HCT116 (cell line): ENCODE measurements at regions not wholly inside any gene's neighbourhood (a gene's known extent, or its start where the extent isn't known, plus 50 kb on each side); places are given as distances from the start of the nearest gene placed in this dataset.

Source experiments
- ATAC-seq: fragments of 200-7000 bp; cut with Tn5 transposase; 2 replicates; pipeline ENCODE4 v1.9.1; 2020; ENCODE audit warnings: mild to moderate bottlenecking, moderate library complexity
- BruUV-seq: library from RNA; stranded (reverse); fragments of 400-500 nt; replicated peaks from 2 replicates; lab custom pipeline; 2021; lab: Mats Ljungman, UMichigan
- CTCF ChIA-PET: fragments of 300-600 bp; sonication (Branson Sonifier 250); formaldehyde crosslinking; loops from one replicate; lab custom pipeline; 2021; ENCODE audit warnings: antibody characterized with exemption; lab: Charles Lee
- POLR2A ChIA-PET: fragments of 300-600, 350-600 bp; sonication (Branson Sonifier 250); formaldehyde crosslinking; loops from one replicate; lab custom pipeline; 2021; ENCODE audit warnings: antibody characterized with exemption; lab: Charles Lee
- RAD21 ChIA-PET, 2 experiments: fragments of 300-600 bp; sonication (Branson Sonifier 250); formaldehyde crosslinking; loops; one replicate each; lab custom pipeline; 2023; ENCODE audit warnings: low total read pairs in 2 of 2; ENCODE audit not compliant: uncharacterized antibody in 2 of 2, unreplicated experiment in 2 of 2, low non-redundant PET in 1 of 2; lab: Charles Lee
- DNase-seq: peaks from one replicate; pipeline ENCODE4 v3.0.0-alpha.2; 2010; ENCODE audit warnings: low read depth, low spot score
- H2AFZ ChIP-seq: fragments of 200-600 bp; shearing (Covaris generic), sonication (generic); 2 replicates; pipeline ENCODE4 v1.6.1; 2017; ENCODE audit warnings: low read depth, mixed run types, mixed read lengths, antibody characterized with exemption, low read length; ENCODE audit not compliant: poor library complexity, severe bottlenecking
- H3K27ac ChIP-seq: 2 replicates; pipeline ENCODE4 v1.5.1; 2012; ENCODE audit warnings: low read depth, low read length
- H3K27me3 ChIP-seq: fragments of 200-600 bp; sonication (generic); 2 replicates; pipeline ENCODE4 v1.6.1; 2016; ENCODE audit warnings: mixed run types, low read length, mixed read lengths; ENCODE audit not compliant: insufficient read depth
- H3K36me3 ChIP-seq, 2 experiments: fragments of 200-500 bp in 1 of 2; fragments of 200-600 bp in 1 of 2; sonication (Bioruptor generic) in 1 of 2; sonication (generic) in 1 of 2; 2 replicates each; pipeline versions ENCODE4 v1.5.1 to v1.6.1; 2014 to 2016; ENCODE audit warnings: low read length in 2 of 2, inconsistent platforms in 1 of 2, mixed read lengths in 1 of 2, mixed run types in 1 of 2; ENCODE audit not compliant: insufficient read depth in 2 of 2, control insufficient read depth in 1 of 2
- H3K4me1 ChIP-seq, 2 experiments: fragments of 200-600 bp in 1 of 2; sonication (generic) in 1 of 2; 2 replicates each; pipeline versions ENCODE4 v1.5.1 to v1.6.1; 2012 to 2017; ENCODE audit warnings: low read length in 2 of 2, inconsistent platforms in 1 of 2, mild to moderate bottlenecking in 1 of 2, mixed read lengths in 1 of 2, mixed run types in 1 of 2, moderate library complexity in 1 of 2; ENCODE audit not compliant: insufficient read depth in 2 of 2, control insufficient read depth in 1 of 2
- H3K4me2 ChIP-seq: fragments of 200-600 bp; sonication (generic); 2 replicates; pipeline ENCODE4 v1.6.1; 2017; ENCODE audit warnings: mixed run types, low read length, mixed read lengths
- H3K4me3 ChIP-seq, 2 experiments: fragments of 200-600 bp in 1 of 2; sonication (generic) in 1 of 2; replicated peaks in 1 of 2; 2 replicates each; pipeline ENCODE4 v1.5.1; 2011 to 2016; ENCODE audit warnings: low read length in 2 of 2, control low read depth in 1 of 2, low read depth in 1 of 2, mild to moderate bottlenecking in 1 of 2, mixed read lengths in 1 of 2, mixed run types in 1 of 2
- H3K79me2 ChIP-seq: fragments of 200-600 bp; sonication (generic); 2 replicates; pipeline ENCODE4 v1.6.1; 2017; ENCODE audit warnings: mild to moderate bottlenecking, mixed run types, low read length, moderate library complexity, mixed read lengths; ENCODE audit not compliant: insufficient read depth
- H3K9ac ChIP-seq: fragments of 200-600 bp; sonication (generic); 2 replicates; pipeline ENCODE4 v1.6.1; 2016; ENCODE audit warnings: low read length, mixed read lengths
- H3K9me2 ChIP-seq: fragments of 200-600 bp; sonication (generic), shearing (Covaris generic); 2 replicates; pipeline ENCODE4 v1.6.1; 2017; ENCODE audit warnings: mixed run types, mild to moderate bottlenecking, moderate library complexity; ENCODE audit not compliant: insufficient read depth
- H3K9me3 ChIP-seq, 2 experiments: fragments of 200-500 bp in 1 of 2; fragments of 200-600 bp in 1 of 2; sonication (Bioruptor generic) in 1 of 2; sonication (generic) in 1 of 2; 2 replicates each; pipeline ENCODE4 v1.6.1; 2014 to 2017; ENCODE audit warnings: low read length in 2 of 2, mixed read lengths in 2 of 2, inconsistent platforms in 1 of 2, low read depth in 1 of 2, mild to moderate bottlenecking in 1 of 2, mixed run types in 1 of 2, moderate library complexity in 1 of 2; ENCODE audit not compliant: control insufficient read depth in 1 of 2, insufficient read depth in 1 of 2
- H4K20me1 ChIP-seq: fragments of 200-600 bp; sonication (generic), shearing (Covaris generic); 2 replicates; pipeline ENCODE4 v1.6.1; 2017; ENCODE audit warnings: mixed run types, mild to moderate bottlenecking, moderate library complexity; ENCODE audit not compliant: insufficient read depth
- CBX3 ChIP-seq: IDR thresholded peaks from 2 replicates; pipeline ENCODE4 v1.6.1; 2012; ENCODE audit warnings: low read depth
- CEBPB ChIP-seq: IDR thresholded peaks from 2 replicates; pipeline ENCODE4 v1.6.1; 2012; ENCODE audit warnings: low read depth
- CTCF ChIP-seq, 3 experiments: fragments of 200-600 bp in 1 of 3; sonication (generic) in 1 of 3; IDR thresholded peaks in 2 of 3; conservative IDR thresholded peaks in 1 of 3; 2 replicates each; pipeline ENCODE4 v1.5.1; 2012 to 2017; ENCODE audit warnings: low read depth in 2 of 3, low read length in 2 of 3, antibody characterized with exemption in 1 of 3, borderline replicate concordance in 1 of 3, control low read depth in 1 of 3, mild to moderate bottlenecking in 1 of 3, mixed read lengths in 1 of 3, mixed run types in 1 of 3, moderate library complexity in 1 of 3; ENCODE audit not compliant: insufficient read depth in 1 of 3
- ELF1 ChIP-seq: IDR thresholded peaks from 2 replicates; pipeline ENCODE4 v1.6.1; 2012; ENCODE audit warnings: low read depth, borderline replicate concordance
- EZH2 ChIP-seq: fragments of 200-600 bp; sonication (generic); IDR thresholded peaks from 2 replicates; pipeline ENCODE4 v1.6.1; 2017; ENCODE audit warnings: antibody characterized with exemption, mixed run types
- FOSL1 ChIP-seq: IDR thresholded peaks from 2 replicates; pipeline ENCODE4 v1.6.1; 2012; ENCODE audit warnings: low read depth
- JUND ChIP-seq: IDR thresholded peaks from 2 replicates; pipeline ENCODE4 v1.6.1; 2012
- MAX ChIP-seq: IDR thresholded peaks from 2 replicates; pipeline ENCODE4 v1.6.1; 2012
- POLR2A ChIP-seq: IDR thresholded peaks from 2 replicates; pipeline ENCODE4 v1.7.0; 2011; ENCODE audit warnings: borderline replicate concordance; ENCODE audit not compliant: insufficient read depth, insufficient read length; ENCODE audit errors: extremely low read depth
- SIN3A ChIP-seq: IDR thresholded peaks from 2 replicates; pipeline ENCODE4 v1.6.1; 2012; ENCODE audit warnings: low read depth
- SP1 ChIP-seq: IDR thresholded peaks from 2 replicates; pipeline ENCODE4 v1.6.1; 2012; ENCODE audit warnings: low read depth
- SRF ChIP-seq: IDR thresholded peaks from 2 replicates; pipeline ENCODE4 v1.6.1; 2012; ENCODE audit warnings: low read depth
- TCF7L2 ChIP-seq: IDR thresholded peaks from 2 replicates; pipeline ENCODE4 v1.7.0; 2011; ENCODE audit warnings: borderline replicate concordance, inconsistent platforms; ENCODE audit not compliant: insufficient read depth, insufficient read length; ENCODE audit errors: extremely low read depth
- ZBTB33 ChIP-seq: IDR thresholded peaks from 2 replicates; pipeline ENCODE4 v1.6.1; 2011; ENCODE audit warnings: mild to moderate bottlenecking, low read length, moderate library complexity; ENCODE audit not compliant: insufficient replicate concordance; ENCODE audit errors: extremely low read depth
- ZNF274 ChIP-seq: fragments of 200-500 bp; sonication (Bioruptor generic); IDR thresholded peaks from 2 replicates; pipeline ENCODE4 v1.6.1; 2014; ENCODE audit warnings: mild to moderate bottlenecking, low read depth, low read length, inconsistent platforms
- intact Hi-C: fragments of 100-400 bp; cut with micrococcal nuclease; formaldehyde crosslinking; loops from 2 replicates; pipeline ENCODE4 v1.10.0; 2022

GRCh38 chr10:2431961-2432360 lies 635.4 kb upstream of the PFKP start:
- no peak for DNase-seq
- no peaks in the 10 kb centered on the region for H3K9me2 ChIP-seq
- H3K27ac ChIP-seq, result no peak overlapping the region
- no peaks in the 10 kb centered on the region for H3K4me1 ChIP-seq
- no TSS peak for BruUV-seq
- TF ChIP-seq CBX3, result no peak
- TF ChIP-seq TCF7L2, result no peak
- no peak for TF ChIP-seq ELF1
- TF ChIP-seq POLR2A, result no peak
- no peak for TF ChIP-seq CTCF (IDR thresholded peaks at IDR 0.05 in 2 of 3, conservative IDR thresholded peaks at IDR 0.05 in 1 of 3; ENCODE audit: borderline replicate concordance in 1 of 3, insufficient read depth in 1 of 3, low read depth in 2 of 3, low read length in 2 of 3)
- TF ChIP-seq ZBTB33, result no peak
- TF ChIP-seq SIN3A, result no peak
- TF ChIP-seq FOSL1, result no peak
- no peak for TF ChIP-seq SP1
- TF ChIP-seq ZNF274, result no peak
- TF ChIP-seq MAX, result no peak
- TF ChIP-seq EZH2, result no peak
- TF ChIP-seq JUND, result no peak
- no peak for TF ChIP-seq SRF
- no peak for TF ChIP-seq CEBPB
- no peaks in the 10 kb centered on the region for H4K20me1 ChIP-seq
- ChIA-PET POLR2A (no interaction called here), RAD21 (no interaction called here), CTCF (no interaction called here)
- intact Hi-C loops, result no loop called here
- no peak overlapping the region for H3K9ac ChIP-seq
- H3K27me3 ChIP-seq, result no peaks in the 10 kb centered on the region
- no peak overlapping the region for H2AFZ ChIP-seq
- H3K4me2 ChIP-seq, result no peak overlapping the region
- no peaks in the 10 kb centered on the region for H3K79me2 ChIP-seq
- H3K4me3 ChIP-seq, result no peak overlapping the region
- H3K36me3 ChIP-seq, result no peaks in the 10 kb centered on the region
- no peak for ATAC-seq
- peaks cover 8 to 20% of the 10 kb centered on the region in 2 experiments; a peak in 2 of 4 replicates for H3K9me3 ChIP-seq
